GM18502 (cell line): ENCODE measurements at regions not wholly inside any gene's neighbourhood (a gene's known extent, or its start where the extent isn't known, plus 50 kb on each side); places are given as distances from the start of the nearest gene placed in this dataset.
"Not testable (repeated sequence)": the region's sequence is repeated elsewhere in the genome, so short reads cannot be mapped to it uniquely, and the experiment has no call there.

Experiments
- ATAC-seq: cut with Tn5 transposase; IDR thresholded peaks from one replicate; pipeline ENCODE4 v1.9.1; 2021; ENCODE audit warnings: mild to moderate bottlenecking; ENCODE audit not compliant: unreplicated experiment, poor library complexity

- ATAC-seq, result no peak
Measured at GRCh38 chr20:4483486-4483885, 202.8 kb upstream of the PRNP start.

- ATAC-seq, result no peak
Measured at GRCh38 chr20:4480104-4480503, 206.2 kb upstream of the PRNP start.

- ATAC-seq, result no peak
Measured at GRCh38 chr20:4476903-4477500, 209.3 kb upstream of the PRNP start.

GRCh38 chr20:4472906-4473305 is 213.3 kb upstream of the PRNP start:
- ATAC-seq, result no peak

GRCh38 chr20:4471221-4471620 is 215.0 kb upstream of the PRNP start:
- ATAC-seq, result no peak

GRCh38 chr20:4470375-4470774 is 215.9 kb upstream of the PRNP start:
- ATAC-seq, result no peak

GRCh38 chr20:4469910-4470309 is 216.3 kb upstream of the PRNP start:
- ATAC-seq, result no peak

- ATAC-seq, result no peak
Measured at GRCh38 chr20:4468114-4468513, 218.1 kb upstream of the PRNP start.

- no peak for ATAC-seq
Measured at GRCh38 chr20:4465855-4466545, 216.9 kb upstream of the ADRA1D start.

- ATAC-seq, result no peak
Measured at GRCh38 chr20:4465212-4465611, 216.1 kb upstream of the ADRA1D start.

- not testable (repeated sequence) for ATAC-seq
Measured at GRCh38 chr20:4462801-4463200, 213.7 kb upstream of the ADRA1D start.

GRCh38 chr20:4459081-4459480 is 210.0 kb upstream of the ADRA1D start:
- no peak for ATAC-seq

GRCh38 chr20:4457566-4458543 is 208.8 kb upstream of the ADRA1D start:
- ATAC-seq, result no peak

GRCh38 chr20:4455996-4456395 is 206.9 kb upstream of the ADRA1D start:
- no peak for ATAC-seq

GRCh38 chr20:4455301-4455701 is 206.2 kb upstream of the ADRA1D start:
- ATAC-seq, result no peak

GRCh38 chr20:4454111-4454510 is 205.0 kb upstream of the ADRA1D start:
- no peak for ATAC-seq

- no peak for ATAC-seq
Measured at GRCh38 chr20:4453359-4453758, 204.3 kb upstream of the ADRA1D start.

- ATAC-seq, result no peak
Measured at GRCh38 chr20:4451487-4452081, 202.5 kb upstream of the ADRA1D start.

- no peak for ATAC-seq
Measured at GRCh38 chr20:4449957-4450715, 201.0 kb upstream of the ADRA1D start.

- ATAC-seq, result no peak
Measured at GRCh38 chr20:4445784-4446183, 196.7 kb upstream of the ADRA1D start.
